ENCODE measurements at regions not wholly inside any gene's neighbourhood (a gene's known extent, or its start where the extent isn't known, plus 50 kb on each side); places are given as distances from the start of the nearest gene placed in this dataset.

DNA sequence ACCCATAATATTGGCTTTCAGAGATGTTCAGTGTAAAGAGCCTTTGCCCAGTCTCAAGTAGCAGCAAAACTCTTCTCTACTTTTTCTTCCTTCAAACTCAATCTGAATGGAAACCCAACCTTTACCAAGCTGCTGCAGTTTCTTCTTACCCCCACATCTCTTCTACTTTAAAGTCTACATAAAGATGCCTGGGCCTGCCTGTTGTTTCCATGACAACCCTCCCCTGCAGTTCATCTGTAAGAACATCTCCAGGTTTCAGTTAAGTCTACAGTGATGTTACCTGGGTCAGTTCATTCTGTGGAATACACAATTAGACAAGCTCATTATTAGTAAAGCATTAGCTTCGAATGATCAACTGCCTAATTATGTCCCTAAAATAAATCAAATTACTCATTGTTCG, 81.4 kb downstream of the SPANXN3 start:
- TF ChIP-seq EZH2 (IDR thresholded peaks at IDR 0.05; ENCODE audit: borderline replicate concordance, low read depth, low read length, poor library complexity, severe bottlenecking): no peak
- TF ChIP-seq, protein P1, sequence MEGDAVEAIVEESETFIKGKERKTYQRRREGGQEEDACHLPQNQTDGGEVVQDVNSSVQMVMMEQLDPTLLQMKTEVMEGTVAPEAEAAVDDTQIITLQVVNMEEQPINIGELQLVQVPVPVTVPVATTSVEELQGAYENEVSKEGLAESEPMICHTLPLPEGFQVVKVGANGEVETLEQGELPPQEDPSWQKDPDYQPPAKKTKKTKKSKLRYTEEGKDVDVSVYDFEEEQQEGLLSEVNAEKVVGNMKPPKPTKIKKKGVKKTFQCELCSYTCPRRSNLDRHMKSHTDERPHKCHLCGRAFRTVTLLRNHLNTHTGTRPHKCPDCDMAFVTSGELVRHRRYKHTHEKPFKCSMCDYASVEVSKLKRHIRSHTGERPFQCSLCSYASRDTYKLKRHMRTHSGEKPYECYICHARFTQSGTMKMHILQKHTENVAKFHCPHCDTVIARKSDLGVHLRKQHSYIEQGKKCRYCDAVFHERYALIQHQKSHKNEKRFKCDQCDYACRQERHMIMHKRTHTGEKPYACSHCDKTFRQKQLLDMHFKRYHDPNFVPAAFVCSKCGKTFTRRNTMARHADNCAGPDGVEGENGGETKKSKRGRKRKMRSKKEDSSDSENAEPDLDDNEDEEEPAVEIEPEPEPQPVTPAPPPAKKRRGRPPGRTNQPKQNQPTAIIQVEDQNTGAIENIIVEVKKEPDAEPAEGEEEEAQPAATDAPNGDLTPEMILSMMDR (conservative IDR thresholded peaks at IDR 0.05; ENCODE audit: low read depth, low read length): no peak

Measured in A673 (cell line).